ENCODE measurements at regions not wholly inside any gene's neighbourhood (a gene's known extent, or its start where the extent isn't known, plus 50 kb on each side); places are given as distances from the start of the nearest gene placed in this dataset.
"Not testable (repeated sequence)": the region's sequence is repeated elsewhere in the genome, so short reads cannot be mapped to it uniquely, and the experiment has no call there.

DNA sequence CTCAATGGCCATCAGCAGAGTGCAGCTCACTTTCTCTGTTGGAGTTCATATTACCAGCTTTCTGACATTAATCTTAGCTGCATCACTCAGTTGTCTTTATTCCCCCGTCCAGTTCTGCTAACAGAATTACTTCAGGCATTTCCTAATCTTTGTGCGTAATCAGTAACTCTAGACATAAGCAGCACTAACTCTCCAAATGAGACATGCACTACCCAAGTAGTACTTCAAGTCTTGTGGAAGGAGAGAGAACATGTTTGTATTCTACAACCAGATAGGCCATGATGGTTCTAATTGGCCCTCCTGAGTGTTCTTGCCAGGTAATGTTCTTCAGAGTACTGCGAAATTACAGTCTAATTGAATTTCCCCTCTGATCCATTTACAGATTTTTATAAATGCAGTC is 448.5 kb upstream of the RPS6KA3 start:
- DNase-seq (ENCODE audit: low read depth in 2 of 2) = no peak

DNA sequence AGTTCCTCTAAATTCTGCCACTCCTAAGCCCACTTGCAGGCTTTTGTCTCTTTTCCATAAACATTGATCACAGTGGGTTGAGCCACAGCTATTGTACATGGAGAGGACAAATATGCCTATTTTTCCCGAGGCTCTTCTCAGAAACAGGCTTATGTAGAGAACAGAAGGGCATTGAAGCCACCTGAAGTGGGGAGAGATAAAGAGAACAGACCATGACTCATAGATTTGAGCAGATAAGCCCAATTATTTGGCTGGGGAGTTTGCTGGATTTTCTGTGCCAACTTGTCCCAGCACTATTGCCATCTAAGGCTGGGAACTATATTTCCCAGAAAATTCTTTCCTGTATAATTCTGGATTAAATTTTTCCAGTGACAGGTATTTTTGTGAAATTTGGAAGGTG is 446.1 kb upstream of the RPS6KA3 start:
- DNase-seq (ENCODE audit: low read depth in 2 of 2) = no peak

DNA sequence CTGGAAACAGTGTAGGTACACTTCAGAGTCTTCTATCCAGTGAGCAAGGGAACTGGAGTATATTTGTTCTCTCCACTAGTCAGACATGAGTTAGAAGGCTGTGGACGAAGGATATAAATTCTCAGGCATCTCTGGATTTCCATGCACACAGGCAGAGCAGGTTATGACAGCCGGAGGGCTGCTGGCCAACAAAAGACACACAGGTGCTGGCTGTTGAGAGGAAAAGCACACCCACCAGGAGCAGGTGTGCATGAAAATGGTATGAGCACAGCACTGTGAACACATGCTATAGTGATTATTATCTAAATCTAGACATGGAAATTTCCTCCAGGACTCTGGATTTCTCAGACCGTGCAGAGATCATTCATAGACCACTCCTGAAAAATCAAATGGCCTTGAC is 444.7 kb upstream of the RPS6KA3 start:
- DNase-seq (ENCODE audit: low read depth in 2 of 2) = no peak

DNA sequence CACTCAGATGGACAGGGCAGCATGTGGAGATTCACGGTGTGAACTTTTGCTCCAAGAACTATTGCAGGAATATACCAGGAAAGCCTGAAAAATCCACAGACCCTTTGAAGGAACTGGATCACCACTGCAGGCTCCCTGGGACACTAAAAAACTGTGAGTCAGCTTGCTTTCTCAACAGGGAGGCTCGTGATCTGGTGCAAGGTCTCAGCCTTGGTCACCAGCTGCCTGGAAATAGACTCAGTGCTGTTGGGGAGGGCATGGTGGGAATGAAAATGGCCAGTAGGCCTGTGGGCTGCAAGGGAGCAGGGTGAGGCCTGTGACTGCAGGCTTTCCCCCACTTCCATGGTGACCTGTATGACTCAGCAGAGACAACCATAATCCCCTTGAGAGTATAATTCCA is 426.4 kb upstream of the RPS6KA3 start:
- no peak for DNase-seq (ENCODE audit: low read depth in 2 of 2)

GRCh38 chrX:20686256-20686655 is 419.5 kb upstream of the RPS6KA3 start:
- no peak for DNase-seq (ENCODE audit: low read depth in 2 of 2)

DNA sequence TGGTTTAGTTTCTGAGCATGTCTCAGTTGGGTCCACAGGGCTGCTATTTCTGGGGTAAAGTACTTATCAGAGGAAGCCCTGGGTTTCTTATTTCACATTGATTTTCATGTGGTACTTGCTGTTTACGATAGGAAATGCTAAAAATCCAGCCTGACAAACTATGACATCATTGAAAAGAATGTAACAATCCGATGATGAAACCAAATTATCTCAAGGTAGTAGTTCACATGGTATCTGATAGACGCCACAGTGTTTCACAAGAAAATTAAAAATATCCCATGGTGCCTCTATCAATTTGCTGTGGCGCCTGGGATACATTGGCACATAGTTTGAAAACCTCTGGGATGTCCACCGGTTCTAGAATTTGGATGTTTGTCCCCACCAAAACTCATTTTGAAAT is 418.9 kb upstream of the RPS6KA3 start:
- no peak for DNase-seq (ENCODE audit: low read depth in 2 of 2)

GRCh38 chrX:20681683-20682082 is 415.0 kb upstream of the RPS6KA3 start:
- DNase-seq (ENCODE audit: low read depth in 2 of 2) = no peak

GRCh38 chrX:20680998-20681397 is 414.3 kb upstream of the RPS6KA3 start:
- DNase-seq (ENCODE audit: low read depth in 2 of 2) = no peak

DNA sequence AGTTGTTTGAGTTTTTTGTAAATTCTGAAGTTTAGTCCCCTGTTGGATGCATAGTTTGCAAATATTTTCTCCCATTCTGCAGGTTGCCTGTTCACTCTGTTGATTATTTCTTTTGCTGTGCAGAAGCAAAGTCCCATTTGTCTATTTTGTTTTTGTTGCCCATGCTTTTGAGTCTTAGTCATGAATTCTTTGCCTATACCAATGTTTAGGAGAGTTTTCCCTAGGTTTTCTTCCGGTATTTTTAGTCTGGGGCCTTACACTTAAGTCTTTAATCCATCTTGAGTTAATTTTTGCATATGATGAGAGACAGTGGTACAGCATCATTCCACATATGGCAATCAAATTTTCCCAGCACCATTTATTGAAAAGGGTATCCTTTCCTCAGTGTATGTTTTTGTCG is 405.8 kb upstream of the RPS6KA3 start:
- no peak for DNase-seq (ENCODE audit: low read depth in 2 of 2)

DNA sequence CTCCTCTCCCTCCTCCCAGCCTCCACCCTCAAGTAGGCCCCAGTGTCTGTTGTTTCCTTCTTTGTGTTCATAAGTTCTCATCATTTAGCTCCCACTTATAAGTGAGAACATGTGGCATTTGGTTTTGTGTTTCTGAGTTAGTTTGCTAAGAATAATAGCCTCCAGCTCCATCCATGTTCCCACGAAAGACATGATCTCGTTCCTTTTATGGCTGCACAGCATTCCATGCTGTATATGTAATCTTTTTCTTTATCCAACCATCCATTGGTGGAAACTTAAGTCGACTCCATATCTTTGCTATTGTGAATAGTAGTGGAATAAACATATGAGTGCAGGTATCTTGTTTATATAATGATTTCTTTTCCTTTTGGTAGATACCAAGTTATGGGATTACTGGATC is 405.0 kb upstream of the RPS6KA3 start:
- not testable (repeated sequence) for DNase-seq (ENCODE audit: low read depth in 2 of 2)

- DNase-seq (ENCODE audit: low read depth in 2 of 2) = no peak
Measured at GRCh38 chrX:20670611-20671010, 403.9 kb upstream of the RPS6KA3 start.

- no peak for DNase-seq (ENCODE audit: low read depth in 2 of 2)
Measured at GRCh38 chrX:20668550-20668949, 401.8 kb upstream of the RPS6KA3 start.

DNA sequence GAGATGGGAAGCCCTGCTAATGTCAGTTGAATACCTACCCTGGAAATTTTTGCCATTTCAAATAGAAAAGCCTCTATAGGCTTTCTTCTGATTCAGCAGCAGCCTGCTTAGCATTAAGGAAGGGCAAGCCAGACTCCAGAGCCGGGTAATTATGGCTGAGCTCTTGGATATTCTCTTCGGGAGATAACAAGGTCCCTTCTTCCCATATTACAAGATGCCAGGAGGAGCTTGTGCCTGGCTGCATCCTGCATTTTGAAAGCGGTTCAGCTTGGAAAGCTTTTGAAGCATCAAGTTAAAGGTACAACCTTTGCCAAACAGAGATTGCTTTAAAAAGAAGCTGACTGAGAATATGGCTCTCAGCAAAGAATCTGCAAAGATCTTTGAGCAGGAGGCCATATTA is 399.6 kb upstream of the RPS6KA3 start:
- DNase-seq (ENCODE audit: low read depth in 2 of 2) = no peak

- no peak for DNase-seq (ENCODE audit: low read depth in 2 of 2)
Measured at GRCh38 chrX:20665481-20665880, 398.8 kb upstream of the RPS6KA3 start.

DNA sequence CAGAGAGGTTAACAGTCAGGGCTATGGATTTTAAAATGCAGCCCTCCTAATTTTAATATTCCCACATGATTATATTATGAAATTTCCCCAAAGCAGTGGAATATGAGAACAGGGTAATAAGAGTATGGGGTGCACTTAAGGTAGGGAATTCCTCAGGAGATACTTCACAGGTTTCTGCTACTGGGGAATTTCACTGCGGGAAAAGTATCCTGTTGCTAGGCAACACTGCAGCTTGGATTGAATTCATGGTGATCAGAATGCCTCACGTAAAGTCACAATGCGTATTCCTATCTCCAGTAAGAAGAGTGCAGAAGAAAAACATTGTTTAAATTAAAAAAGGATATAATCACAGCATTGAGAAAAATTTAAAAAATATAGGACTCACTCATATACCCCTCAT is 398.1 kb upstream of the RPS6KA3 start:
- DNase-seq (ENCODE audit: low read depth in 2 of 2) = no peak

DNA sequence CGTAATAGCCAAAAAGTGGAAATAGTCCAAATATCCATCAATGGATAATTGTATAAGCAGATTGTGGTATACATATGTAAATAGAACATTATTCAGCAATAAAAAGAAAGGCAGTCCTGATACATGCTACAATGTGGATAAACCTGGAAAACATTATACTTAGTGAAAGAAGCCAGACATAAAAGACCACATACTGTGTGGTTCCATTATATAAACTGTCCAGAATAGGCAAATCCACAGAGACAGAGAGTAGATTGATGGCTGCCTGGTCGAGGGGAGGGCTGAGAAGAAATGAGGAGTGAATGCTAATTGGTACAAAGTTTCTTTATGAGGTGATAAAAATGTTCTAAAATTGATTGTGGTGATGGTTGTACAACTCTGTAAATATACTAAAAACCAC is 397.4 kb upstream of the RPS6KA3 start:
- no peak for DNase-seq (ENCODE audit: low read depth in 2 of 2)

DNA sequence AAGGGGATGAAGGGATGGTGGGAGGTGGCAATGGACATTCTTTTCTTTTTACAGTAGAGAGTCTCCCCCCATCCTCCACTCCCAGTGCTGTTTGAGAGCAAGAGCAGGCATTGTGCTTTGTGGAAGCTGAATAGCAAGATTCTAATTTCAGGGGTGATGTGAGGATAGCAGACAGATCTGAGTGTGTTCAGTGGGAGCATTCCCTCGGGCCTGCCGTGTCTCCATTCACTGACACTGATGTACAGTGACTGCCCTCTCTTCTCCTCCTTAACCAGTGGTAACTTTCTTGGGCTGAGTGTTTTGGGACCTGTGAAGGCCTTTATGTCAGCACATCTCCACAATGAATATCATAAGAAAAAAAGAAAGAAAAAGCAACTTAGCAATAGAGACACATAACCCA is 396.6 kb upstream of the RPS6KA3 start:
- DNase-seq (ENCODE audit: low read depth in 2 of 2) = no peak

GRCh38 chrX:20656721-20657120 is 390.0 kb upstream of the RPS6KA3 start:
- no peak for DNase-seq (ENCODE audit: low read depth in 2 of 2)

GRCh38 chrX:20654596-20655106 is 387.9 kb upstream of the RPS6KA3 start:
- no peak for DNase-seq (ENCODE audit: low read depth in 2 of 2)

- DNase-seq (ENCODE audit: low read depth in 2 of 2) = no peak
Measured at GRCh38 chrX:20653070-20653469, 386.4 kb upstream of the RPS6KA3 start.

DNA sequence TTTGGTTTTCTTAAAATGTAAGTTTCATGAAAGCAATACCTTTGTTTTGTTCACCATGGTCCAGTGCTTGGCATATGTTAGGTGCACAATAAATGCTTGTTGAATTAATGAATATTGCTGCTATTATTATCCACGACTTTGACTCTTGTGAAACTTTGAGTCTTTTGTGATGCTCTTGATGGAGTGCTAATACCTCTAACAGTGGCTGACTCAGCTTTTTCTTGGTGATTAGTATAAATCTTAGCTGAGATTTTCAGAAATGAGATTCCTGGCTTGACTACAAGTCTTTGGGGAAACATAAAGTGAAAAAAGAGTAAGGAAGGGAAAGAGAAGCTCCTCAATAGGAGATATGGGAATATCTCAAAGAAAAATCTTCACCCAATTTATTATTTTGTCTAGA is 375.2 kb upstream of the RPS6KA3 start:
- no peak for DNase-seq (ENCODE audit: low read depth in 2 of 2)

DNA sequence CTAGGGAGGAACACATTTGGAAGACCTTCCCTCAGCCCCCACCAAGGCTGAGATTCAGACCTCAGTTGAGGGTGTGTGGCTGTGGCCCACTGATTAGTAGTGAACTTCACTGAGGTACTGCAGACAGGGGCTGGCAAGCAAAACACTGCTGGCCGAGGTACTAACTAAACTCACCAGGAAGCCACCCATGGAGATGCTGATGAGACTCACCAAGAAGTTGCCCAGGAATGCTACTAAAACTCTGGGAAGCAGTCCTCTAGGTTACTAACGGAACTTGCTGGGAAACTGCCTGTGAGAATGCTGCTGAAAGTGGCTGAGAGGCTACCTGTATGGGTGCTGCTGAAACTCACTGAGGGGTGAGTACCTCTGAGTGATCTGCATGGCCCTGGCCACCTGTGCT is 372.4 kb upstream of the RPS6KA3 start:
- no peak for DNase-seq (ENCODE audit: low read depth in 2 of 2)

DNA sequence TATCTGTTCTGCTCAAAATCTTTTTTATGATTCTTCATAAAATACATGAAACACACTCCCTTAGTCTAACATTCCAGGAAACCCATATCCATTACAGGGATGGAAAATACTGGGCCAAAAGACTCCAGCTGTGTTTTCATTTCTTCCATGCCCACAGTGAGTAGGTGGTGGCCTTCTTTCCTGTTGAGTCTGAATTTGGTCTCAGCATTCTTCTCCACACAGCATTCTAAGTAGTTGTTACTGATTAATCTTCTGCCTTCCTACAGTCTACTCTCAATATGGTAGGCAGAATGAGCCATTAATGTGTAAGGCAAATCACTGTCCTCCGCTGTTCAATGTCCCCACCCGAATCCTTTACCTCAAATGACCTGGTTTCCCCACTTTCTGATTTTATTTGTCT is 370.6 kb upstream of the RPS6KA3 start:
- DNase-seq (ENCODE audit: low read depth in 2 of 2) = no peak

DNA sequence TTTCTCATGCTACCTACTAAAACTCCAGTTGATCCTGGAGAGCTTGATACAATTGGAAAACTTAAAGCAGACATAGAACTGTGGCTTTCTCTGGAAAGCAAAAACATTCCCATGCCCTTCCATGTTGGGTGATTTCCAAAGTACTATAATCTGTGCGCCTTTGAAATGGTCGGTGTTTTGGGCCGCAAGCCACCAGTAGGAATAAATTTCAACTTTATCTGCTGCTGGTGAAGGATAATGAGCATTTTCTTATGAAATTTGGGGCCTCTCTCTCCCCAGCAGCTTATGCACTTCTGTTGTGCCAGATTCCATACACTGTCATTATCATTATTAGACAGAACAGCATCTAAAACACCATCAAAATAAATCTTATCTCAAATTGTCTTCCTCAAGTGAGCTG is 366.7 kb upstream of the RPS6KA3 start:
- no peak for DNase-seq (ENCODE audit: low read depth in 2 of 2)

DNA sequence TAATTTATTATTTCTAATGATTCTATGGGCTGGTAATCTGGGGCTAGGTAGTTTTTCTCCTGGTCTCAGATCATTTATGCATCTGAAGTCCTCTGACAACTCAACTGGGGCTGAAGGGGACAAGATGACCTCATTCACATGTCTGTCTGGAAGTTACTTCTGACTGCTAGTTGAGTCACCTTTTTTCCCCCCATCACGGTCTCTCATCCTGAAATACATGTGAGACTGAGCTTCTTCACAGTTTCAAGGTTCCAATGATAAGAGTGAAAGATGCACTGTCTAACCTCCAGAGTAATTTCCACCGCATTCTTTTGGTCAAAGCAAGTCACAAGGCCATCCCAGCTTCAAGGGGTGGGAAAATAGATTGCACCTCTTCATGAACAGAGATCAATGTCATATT is 356.7 kb upstream of the RPS6KA3 start:
- no peak for DNase-seq (ENCODE audit: low read depth in 2 of 2)

Data from dermis microvascular lymphatic vessel endothelial cell (primary cell).